ENCODE measurements at regions not wholly inside any gene's neighbourhood (a gene's known extent, or its start where the extent isn't known, plus 50 kb on each side); places are given as distances from the start of the nearest gene placed in this dataset.

- no peak overlapping the region for H3K4me3 ChIP-seq
- no peak for DNase-seq
- H3K27me3 ChIP-seq (replicated peaks in 1 of 7): peaks cover 0 to 7% (median 0%) of the 10 kb centered on the region in 7 donors
- no peaks in the 10 kb centered on the region for H3K36me3 ChIP-seq
- no peak overlapping the region for H3K27ac ChIP-seq
- TF ChIP-seq POLR2AphosphoS5 (IDR thresholded peaks at IDR 0.05): no peak
- no peak for TF ChIP-seq POLR2A (IDR thresholded peaks at IDR 0.05)
- TF ChIP-seq, protein P1, sequence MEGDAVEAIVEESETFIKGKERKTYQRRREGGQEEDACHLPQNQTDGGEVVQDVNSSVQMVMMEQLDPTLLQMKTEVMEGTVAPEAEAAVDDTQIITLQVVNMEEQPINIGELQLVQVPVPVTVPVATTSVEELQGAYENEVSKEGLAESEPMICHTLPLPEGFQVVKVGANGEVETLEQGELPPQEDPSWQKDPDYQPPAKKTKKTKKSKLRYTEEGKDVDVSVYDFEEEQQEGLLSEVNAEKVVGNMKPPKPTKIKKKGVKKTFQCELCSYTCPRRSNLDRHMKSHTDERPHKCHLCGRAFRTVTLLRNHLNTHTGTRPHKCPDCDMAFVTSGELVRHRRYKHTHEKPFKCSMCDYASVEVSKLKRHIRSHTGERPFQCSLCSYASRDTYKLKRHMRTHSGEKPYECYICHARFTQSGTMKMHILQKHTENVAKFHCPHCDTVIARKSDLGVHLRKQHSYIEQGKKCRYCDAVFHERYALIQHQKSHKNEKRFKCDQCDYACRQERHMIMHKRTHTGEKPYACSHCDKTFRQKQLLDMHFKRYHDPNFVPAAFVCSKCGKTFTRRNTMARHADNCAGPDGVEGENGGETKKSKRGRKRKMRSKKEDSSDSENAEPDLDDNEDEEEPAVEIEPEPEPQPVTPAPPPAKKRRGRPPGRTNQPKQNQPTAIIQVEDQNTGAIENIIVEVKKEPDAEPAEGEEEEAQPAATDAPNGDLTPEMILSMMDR (IDR thresholded peaks at IDR 0.05 in 8 of 11, conservative IDR thresholded peaks at IDR 0.05 in 3 of 11): no peak
- intact Hi-C loops (cut with DNase I; ENCODE audit: low total_unique reads): no loop called here
- H3K9me3 ChIP-seq: no peaks in the 10 kb centered on the region
- H3K4me1 ChIP-seq: no peaks in the 10 kb centered on the region
- WGBS, 5 donors: 55 to 70% (median 64%) methylated on average over 6 of the region's 6 CpGs
Observed at GRCh38 chr10:120783867-120784266, 67.3 kb upstream of the WDR11 start.

DNA sequence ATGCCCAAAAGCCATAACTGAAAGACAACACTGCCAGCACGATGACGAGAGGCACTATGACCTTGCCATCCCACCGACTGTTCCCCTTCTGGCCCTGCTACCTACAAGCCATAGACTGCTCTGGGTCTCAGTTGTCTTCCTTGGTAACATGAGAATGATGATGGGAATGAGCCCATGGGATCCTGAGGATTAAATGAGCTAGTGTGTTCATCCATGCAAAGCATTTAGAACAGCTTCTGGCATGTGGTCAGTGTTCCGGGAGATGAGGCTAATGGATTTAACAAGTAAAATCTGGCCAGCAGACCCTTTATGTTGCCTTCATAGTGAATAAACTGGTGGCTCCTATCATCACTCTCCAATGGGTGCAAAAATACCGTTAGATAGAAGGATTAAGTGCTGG, 62.4 kb upstream of the WDR11 start:
- Histone ChIP-seq H3K4me3 (no peak overlapping the region), H3K27me3 (replicated peaks in 1 of 7) (no peaks in the 10 kb centered on the region), H3K27ac (no peak overlapping the region), H3K36me3 (no peaks in the 10 kb centered on the region), H3K4me1 (peaks cover 0 to 5% (median 0%) of the 10 kb centered on the region in 6 donors), H3K9me3 (no peaks in the 10 kb centered on the region)
- DNase-seq: no peak
- 86 to 93% (median 90%) methylated on average over 5 of the region's 5 CpGs for WGBS, 5 donors
- TF ChIP-seq POLR2A (IDR thresholded peaks at IDR 0.05) (no peak), POLR2AphosphoS5 (IDR thresholded peaks at IDR 0.05) (no peak)
- TF ChIP-seq, protein P1 (IDR thresholded peaks at IDR 0.05 in 8 of 11, conservative IDR thresholded peaks at IDR 0.05 in 3 of 11): no peak
- intact Hi-C loops (cut with DNase I; ENCODE audit: low total_unique reads): no loop called here

DNA sequence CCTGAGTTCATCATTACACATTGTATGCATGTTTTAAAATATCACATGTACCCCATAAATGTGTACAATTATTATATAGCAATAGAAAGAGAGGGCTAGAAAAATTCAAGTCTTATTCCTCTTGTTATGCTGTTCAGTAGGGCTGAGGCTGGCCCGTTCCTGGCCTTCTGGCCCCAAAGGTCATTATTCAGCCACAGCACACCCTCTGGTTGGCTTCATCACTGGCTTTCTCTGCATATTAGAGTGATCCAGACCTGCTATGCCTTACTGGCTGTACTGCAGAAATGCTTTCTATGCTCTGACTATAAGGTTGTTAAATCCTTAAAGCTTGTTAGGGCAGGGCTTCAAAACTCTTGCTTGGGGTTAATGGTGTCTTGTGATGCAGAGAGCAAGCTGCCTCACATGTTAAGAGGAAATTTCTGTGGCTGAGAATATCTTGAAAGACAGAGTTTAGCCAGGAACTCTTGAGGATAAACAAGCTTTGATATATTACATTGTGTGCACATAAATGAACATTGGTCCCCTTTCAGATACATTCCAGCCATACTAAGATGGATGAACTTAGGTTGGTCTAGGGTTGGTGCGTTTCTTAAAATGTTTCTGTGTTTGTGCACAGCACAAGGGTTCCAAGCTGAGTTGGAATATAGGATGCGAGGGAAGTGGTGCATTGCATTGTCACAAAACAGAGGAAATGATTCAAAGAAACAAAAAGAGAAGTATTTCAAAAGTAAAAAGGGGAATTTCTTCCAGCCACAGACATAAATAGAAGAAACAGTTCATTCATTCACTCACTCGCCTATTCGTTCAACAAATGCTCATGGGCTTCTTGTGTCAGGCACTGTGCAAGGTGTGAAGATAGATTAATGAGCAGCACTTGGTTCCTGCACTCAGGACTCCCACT, 61.6 kb upstream of the WDR11 start:
- Histone ChIP-seq H3K9me3 (no peaks in the 10 kb centered on the region), H3K36me3 (no peaks in the 10 kb centered on the region), H3K4me3 (no peak overlapping the region), H3K27ac (no peak overlapping the region), H3K4me1 (peaks cover 0 to 5% (median 0%) of the 10 kb centered on the region in 6 donors), H3K27me3 (replicated peaks in 1 of 7) (no peaks in the 10 kb centered on the region)
- 24 to 36% (median 31%) methylated on average over 5 of the region's 5 CpGs for WGBS, 5 donors
- no peak for TF ChIP-seq POLR2A (IDR thresholded peaks at IDR 0.05)
- no peak for TF ChIP-seq POLR2AphosphoS5 (IDR thresholded peaks at IDR 0.05)
- TF ChIP-seq, protein P1 (IDR thresholded peaks at IDR 0.05 in 8 of 11, conservative IDR thresholded peaks at IDR 0.05 in 3 of 11): no peak
- intact Hi-C loops (cut with DNase I; ENCODE audit: low total_unique reads): no loop called here
- no peak for DNase-seq

- no peak overlapping the region for H3K4me3 ChIP-seq
- no peaks in the 10 kb centered on the region for H3K27me3 ChIP-seq (replicated peaks in 1 of 7)
- no peak for DNase-seq
- no peaks in the 10 kb centered on the region for H3K9me3 ChIP-seq
- H3K4me1 ChIP-seq: peaks cover 0 to 5% (median 0%) of the 10 kb centered on the region in 6 donors
- 81 to 88% (median 86%) methylated on average over 5 of the region's 5 CpGs for WGBS, 5 donors
- intact Hi-C loops (cut with DNase I; ENCODE audit: low total_unique reads): no loop called here
- no peaks in the 10 kb centered on the region for H3K36me3 ChIP-seq
- H3K27ac ChIP-seq: no peak overlapping the region
- no peak for TF ChIP-seq POLR2A (IDR thresholded peaks at IDR 0.05)
- TF ChIP-seq, protein P1 (IDR thresholded peaks at IDR 0.05 in 8 of 11, conservative IDR thresholded peaks at IDR 0.05 in 3 of 11): no peak
- no peak for TF ChIP-seq POLR2AphosphoS5 (IDR thresholded peaks at IDR 0.05)
Observed at GRCh38 chr10:120791316-120791715, 59.8 kb upstream of the WDR11 start.

All from spleen (tissue), 11 donors.